HEK293 (cell line): ENCODE measurements at regions not wholly inside any gene's neighbourhood (a gene's known extent, or its start where the extent isn't known, plus 50 kb on each side); places are given as distances from the start of the nearest gene placed in this dataset.

ENCODE experiments used
- KLF10 ChIP-seq: fragments of 450-650 bp; IDR thresholded peaks from 2 replicates; pipeline ENCODE4 v1.5.1; 2018; ENCODE audit warnings: missing biosample characterization, mild to moderate bottlenecking, missing genetic modification characterization
- MYNN ChIP-seq: fragments of 450-650 bp; formaldehyde crosslinking; IDR thresholded peaks from 2 replicates; pipeline ENCODE4 v1.5.1; 2016; ENCODE audit warnings: missing biosample characterization, missing genetic modification characterization, borderline replicate concordance
- TCF7L2 ChIP-seq: IDR thresholded peaks from 2 replicates; pipeline ENCODE4 v1.6.1; 2011; ENCODE audit warnings: low read depth, mild to moderate bottlenecking, inconsistent platforms, low read length, moderate library complexity, borderline replicate concordance
- ZNF169 ChIP-seq: fragments of 450-650 bp; formaldehyde crosslinking; IDR thresholded peaks from 2 replicates; pipeline ENCODE4 v1.5.1; 2016; ENCODE audit warnings: missing biosample characterization, missing genetic modification characterization
- ZNF248 ChIP-seq: fragments of 450-650 bp; formaldehyde crosslinking; IDR thresholded peaks from 2 replicates; pipeline ENCODE4 v1.5.1; 2017; ENCODE audit warnings: missing biosample characterization, missing genetic modification characterization
- ZNF341 ChIP-seq: fragments of 450-650 bp; formaldehyde crosslinking; IDR thresholded peaks from 2 replicates; pipeline ENCODE4; 2016; ENCODE audit warnings: low read depth, missing biosample characterization, missing genetic modification characterization
- ZNF404 ChIP-seq: fragments of 450-650 bp; formaldehyde crosslinking; IDR thresholded peaks from 2 replicates; pipeline ENCODE4 v1.5.1; 2017; ENCODE audit warnings: missing biosample characterization, missing genetic modification characterization
- ZNF514 ChIP-seq: fragments of 450-650 bp; formaldehyde crosslinking; IDR thresholded peaks from 2 replicates; pipeline ENCODE4 v1.5.1; 2016; ENCODE audit warnings: missing biosample characterization, missing genetic modification characterization
- TF ChIP-seq, protein P1 (sequence below): fragments of 450-650 bp; formaldehyde crosslinking; IDR thresholded peaks from 2 replicates; pipeline ENCODE4 v1.5.1; 2016; ENCODE audit warnings: missing biosample characterization, missing genetic modification characterization
- TF ChIP-seq, protein P2 (sequence below): fragments of 450-650 bp; formaldehyde crosslinking; IDR thresholded peaks from 2 replicates; pipeline ENCODE4 v1.5.1; 2016; ENCODE audit warnings: missing biosample characterization, missing genetic modification characterization

DNA sequence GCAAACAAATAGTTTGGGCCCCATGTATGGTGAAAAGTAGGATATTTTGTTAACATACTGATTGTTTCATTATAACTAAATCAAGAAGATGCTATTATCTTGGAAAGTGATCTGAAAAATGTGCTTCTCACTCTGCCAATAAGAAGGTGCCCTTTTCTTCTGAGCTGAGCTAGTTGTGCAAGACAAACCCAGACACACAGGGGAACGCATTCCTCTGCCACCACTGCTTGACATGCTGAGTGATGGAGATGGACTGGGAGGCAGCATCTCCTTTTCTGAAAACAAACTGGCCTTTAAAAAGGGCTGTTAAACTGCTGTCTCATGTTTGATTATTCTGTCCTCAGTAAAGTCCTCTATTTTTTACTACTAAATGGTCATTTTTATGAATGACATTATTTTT lies 1989.9 kb upstream of the CELF4 start:
- no peak for TF ChIP-seq ZNF341
- no peak for TF ChIP-seq ZNF514
- no peak for TF ChIP-seq ZNF404 (tag by site-specific recombination)
- TF ChIP-seq, protein P1, sequence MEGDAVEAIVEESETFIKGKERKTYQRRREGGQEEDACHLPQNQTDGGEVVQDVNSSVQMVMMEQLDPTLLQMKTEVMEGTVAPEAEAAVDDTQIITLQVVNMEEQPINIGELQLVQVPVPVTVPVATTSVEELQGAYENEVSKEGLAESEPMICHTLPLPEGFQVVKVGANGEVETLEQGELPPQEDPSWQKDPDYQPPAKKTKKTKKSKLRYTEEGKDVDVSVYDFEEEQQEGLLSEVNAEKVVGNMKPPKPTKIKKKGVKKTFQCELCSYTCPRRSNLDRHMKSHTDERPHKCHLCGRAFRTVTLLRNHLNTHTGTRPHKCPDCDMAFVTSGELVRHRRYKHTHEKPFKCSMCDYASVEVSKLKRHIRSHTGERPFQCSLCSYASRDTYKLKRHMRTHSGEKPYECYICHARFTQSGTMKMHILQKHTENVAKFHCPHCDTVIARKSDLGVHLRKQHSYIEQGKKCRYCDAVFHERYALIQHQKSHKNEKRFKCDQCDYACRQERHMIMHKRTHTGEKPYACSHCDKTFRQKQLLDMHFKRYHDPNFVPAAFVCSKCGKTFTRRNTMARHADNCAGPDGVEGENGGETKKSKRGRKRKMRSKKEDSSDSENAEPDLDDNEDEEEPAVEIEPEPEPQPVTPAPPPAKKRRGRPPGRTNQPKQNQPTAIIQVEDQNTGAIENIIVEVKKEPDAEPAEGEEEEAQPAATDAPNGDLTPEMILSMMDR: no peak
- no peak for TF ChIP-seq TCF7L2
- TF ChIP-seq KLF10: no peak
- TF ChIP-seq MYNN (tag by site-specific recombination): no peak
- no peak for TF ChIP-seq ZNF169 (tag by site-specific recombination)
- TF ChIP-seq, protein P2, sequence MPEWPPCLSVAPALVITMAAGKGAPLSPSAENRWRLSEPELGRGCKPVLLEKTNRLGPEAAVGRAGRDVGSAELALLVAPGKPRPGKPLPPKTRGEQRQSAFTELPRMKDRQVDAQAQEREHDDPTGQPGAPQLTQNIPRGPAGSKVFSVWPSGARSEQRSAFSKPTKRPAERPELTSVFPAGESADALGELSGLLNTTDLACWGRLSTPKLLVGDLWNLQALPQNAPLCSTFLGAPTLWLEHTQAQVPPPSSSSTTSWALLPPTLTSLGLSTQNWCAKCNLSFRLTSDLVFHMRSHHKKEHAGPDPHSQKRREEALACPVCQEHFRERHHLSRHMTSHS (tag by site-specific recombination): no peak
- no peak for TF ChIP-seq ZNF248 (tag by site-specific recombination)
